ENCODE measurements at regions not wholly inside any gene's neighbourhood (a gene's known extent, or its start where the extent isn't known, plus 50 kb on each side); places are given as distances from the start of the nearest gene placed in this dataset.

GRCh38 chr4:11622961-11623725, 194.4 kb upstream of the HS3ST1 start:
- Histone ChIP-seq H3K36me3 (ENCODE audit: control insufficient read depth in 2 of 2, extremely low read depth in 1 of 2, insufficient read depth in 2 of 2, low read length in 2 of 2) (no peaks in the 10 kb centered on the region), H3K9me3 (ENCODE audit: control insufficient read depth, low read depth, low read length) (no peaks in the 10 kb centered on the region), H3K4me3 (ENCODE audit: control insufficient read depth in 2 of 3, extremely low read depth in 1 of 3, insufficient read depth in 2 of 3, low read depth in 1 of 3, low read length in 3 of 3) (no peak overlapping the region), H3K27ac (ENCODE audit: control insufficient read depth, insufficient read depth, low read length) (peak overlapping the region; percentile 96), H3K4me2 (ENCODE audit: control insufficient read depth, extremely low read depth, insufficient read depth, low read depth, low read length) (peak overlapping the region; percentile 26), H3K9me1 (ENCODE audit: control insufficient read depth, extremely low read depth, insufficient read depth, low read length) (no peaks in the 10 kb centered on the region), H3K4me1 (ENCODE audit: control insufficient read depth, extremely low read depth, insufficient read depth, low read length) (peaks cover 51% of the 10 kb centered on the region), H3K9ac (ENCODE audit: control insufficient read depth, extremely low read depth, insufficient read depth, low read length) (peak overlapping the region; percentile 31), H2AFZ (ENCODE audit: control insufficient read depth, low read length) (peak overlapping the region; percentile 21), H4K20me1 (ENCODE audit: control insufficient read depth, extremely low read depth, insufficient read depth, low read length) (no peaks in the 10 kb centered on the region), H3K27me3 (ENCODE audit: control insufficient read depth, extremely low read depth, insufficient read depth, low read length) (no peaks in the 10 kb centered on the region), H3K79me2 (ENCODE audit: control insufficient read depth, insufficient read depth, low read length) (no peaks in the 10 kb centered on the region)
- TF ChIP-seq EZH2 (IDR thresholded peaks at IDR 0.05; ENCODE audit: low read length) (no peak), CTCF (optimal IDR thresholded peaks at IDR 0.05 in 1 of 3, IDR thresholded peaks at IDR 0.05 in 1 of 3, conservative IDR thresholded peaks at IDR 0.05 in 1 of 3; ENCODE audit: extremely low read depth in 1 of 3, insufficient read depth in 2 of 3, low read length in 3 of 3) (no peak)
- DNase-seq (ENCODE audit: low read depth, low spot score) = no peak
- FAIRE-seq = no peak
- dilution Hi-C loops (cut with MboI; ENCODE audit: extremely low pct_ligation_motif_present, low sequenced_read_pairs) = no loop called here

- dilution Hi-C loops (cut with MboI; ENCODE audit: extremely low pct_ligation_motif_present, low sequenced_read_pairs) = no loop called here
- no peak overlapping the region for H3K27ac ChIP-seq (ENCODE audit: control insufficient read depth, insufficient read depth, low read length)
- DNase-seq (ENCODE audit: low read depth, low spot score) (no peak), FAIRE-seq (no peak)
- H3K27me3 ChIP-seq (ENCODE audit: control insufficient read depth, extremely low read depth, insufficient read depth, low read length) = no peaks in the 10 kb centered on the region
- H3K4me3 ChIP-seq (ENCODE audit: control insufficient read depth in 2 of 3, extremely low read depth in 1 of 3, insufficient read depth in 2 of 3, low read depth in 1 of 3, low read length in 3 of 3) = no peak overlapping the region
- TF ChIP-seq EZH2 (IDR thresholded peaks at IDR 0.05; ENCODE audit: low read length) (no peak), CTCF (optimal IDR thresholded peaks at IDR 0.05 in 1 of 3, IDR thresholded peaks at IDR 0.05 in 1 of 3, conservative IDR thresholded peaks at IDR 0.05 in 1 of 3; ENCODE audit: extremely low read depth in 1 of 3, insufficient read depth in 2 of 3, low read length in 3 of 3) (no peak)
- H3K79me2 ChIP-seq (ENCODE audit: control insufficient read depth, insufficient read depth, low read length) = no peaks in the 10 kb centered on the region
- H3K4me2 ChIP-seq (ENCODE audit: control insufficient read depth, extremely low read depth, insufficient read depth, low read depth, low read length) = no peak overlapping the region
- H2AFZ ChIP-seq (ENCODE audit: control insufficient read depth, low read length) = no peak overlapping the region
- no peaks in the 10 kb centered on the region for H3K36me3 ChIP-seq (ENCODE audit: control insufficient read depth in 2 of 2, extremely low read depth in 1 of 2, insufficient read depth in 2 of 2, low read length in 2 of 2)
- H3K9me3 ChIP-seq (ENCODE audit: control insufficient read depth, low read depth, low read length) = no peaks in the 10 kb centered on the region
- no peaks in the 10 kb centered on the region for H3K9me1 ChIP-seq (ENCODE audit: control insufficient read depth, extremely low read depth, insufficient read depth, low read length)
- H3K9ac ChIP-seq (ENCODE audit: control insufficient read depth, extremely low read depth, insufficient read depth, low read length) = no peak overlapping the region
- peaks cover 36% of the 10 kb centered on the region for H3K4me1 ChIP-seq (ENCODE audit: control insufficient read depth, extremely low read depth, insufficient read depth, low read length)
- no peaks in the 10 kb centered on the region for H4K20me1 ChIP-seq (ENCODE audit: control insufficient read depth, extremely low read depth, insufficient read depth, low read length)
Measured at GRCh38 chr4:11620861-11621260, 192.2 kb upstream of the HS3ST1 start.

All from keratinocyte (primary cell).